Peyer's patch (tissue), 4 donors: ENCODE measurements at regions not wholly inside any gene's neighbourhood (a gene's known extent, or its start where the extent isn't known, plus 50 kb on each side); places are given as distances from the start of the nearest gene placed in this dataset.
A peak's percentile ranks its signal among the peaks of the same experiment; 100 is the strongest.

Source experiments
- DNase-seq, 3 donors: peaks; one replicate each; pipeline ENCODE4 v3.0.0-alpha.2; 2017 to 2019
- H3K27ac ChIP-seq, 4 donors: fragments of 200-600 bp; sonication (generic); one replicate each; pipeline ENCODE4 v1.5.1; 2016 to 2019
- H3K27me3 ChIP-seq, 2 donors: fragments of 200-600 bp; sonication (generic); one replicate each; pipeline ENCODE4 v1.5.1; 2019
- H3K36me3 ChIP-seq, 3 donors: fragments of 200-600 bp; sonication (generic); one replicate each; pipeline ENCODE4 v1.5.1; 2016 to 2019
- H3K4me1 ChIP-seq, 4 donors: fragments of 200-600 bp; sonication (generic); one replicate each; pipeline ENCODE4 v1.5.1; 2016 to 2019
- H3K4me3 ChIP-seq, 4 donors: fragments of 200-600 bp; sonication (generic); 1 replicate in 3 of 4; 2 replicates in 1 of 4; pipeline ENCODE4 v1.5.1; 2016 to 2019; ENCODE audit warnings: mild to moderate bottlenecking in 1 of 4
- H3K9me3 ChIP-seq, 4 donors: fragments of 200-600 bp; sonication (generic); one replicate each; pipeline ENCODE4 v1.5.1; 2016 to 2019; ENCODE audit warnings: mild to moderate bottlenecking in 1 of 4
- POLR2A ChIP-seq, 2 donors: fragments of 450-650 bp; IDR thresholded peaks; one replicate each; pipeline ENCODE4 v1.5.1; 2017; ENCODE audit warnings: antibody characterized with exemption in 2 of 2, mild to moderate bottlenecking in 2 of 2, moderate library complexity in 2 of 2
- TF ChIP-seq, protein P1 (sequence below), 6 experiments: fragments of 450-650 bp in 4 of 6; fragments of 200-600 bp in 2 of 6; sonication (generic) in 1 of 6; IDR thresholded peaks; one replicate each; pipeline ENCODE4 v1.5.1; 2017 to 2019; ENCODE audit warnings: antibody characterized with exemption in 6 of 6, mild to moderate bottlenecking in 3 of 6, moderate library complexity in 1 of 6

GRCh38 chr3:14288833-14289451 is 110.3 kb downstream of the LSM3 start:
- DNase-seq, result no peak
- TF ChIP-seq, protein P1, sequence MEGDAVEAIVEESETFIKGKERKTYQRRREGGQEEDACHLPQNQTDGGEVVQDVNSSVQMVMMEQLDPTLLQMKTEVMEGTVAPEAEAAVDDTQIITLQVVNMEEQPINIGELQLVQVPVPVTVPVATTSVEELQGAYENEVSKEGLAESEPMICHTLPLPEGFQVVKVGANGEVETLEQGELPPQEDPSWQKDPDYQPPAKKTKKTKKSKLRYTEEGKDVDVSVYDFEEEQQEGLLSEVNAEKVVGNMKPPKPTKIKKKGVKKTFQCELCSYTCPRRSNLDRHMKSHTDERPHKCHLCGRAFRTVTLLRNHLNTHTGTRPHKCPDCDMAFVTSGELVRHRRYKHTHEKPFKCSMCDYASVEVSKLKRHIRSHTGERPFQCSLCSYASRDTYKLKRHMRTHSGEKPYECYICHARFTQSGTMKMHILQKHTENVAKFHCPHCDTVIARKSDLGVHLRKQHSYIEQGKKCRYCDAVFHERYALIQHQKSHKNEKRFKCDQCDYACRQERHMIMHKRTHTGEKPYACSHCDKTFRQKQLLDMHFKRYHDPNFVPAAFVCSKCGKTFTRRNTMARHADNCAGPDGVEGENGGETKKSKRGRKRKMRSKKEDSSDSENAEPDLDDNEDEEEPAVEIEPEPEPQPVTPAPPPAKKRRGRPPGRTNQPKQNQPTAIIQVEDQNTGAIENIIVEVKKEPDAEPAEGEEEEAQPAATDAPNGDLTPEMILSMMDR (IDR thresholded peaks at IDR 0.05), result no peak
- no peak for TF ChIP-seq POLR2A (IDR thresholded peaks at IDR 0.05)
- peak overlapping the region in 3 of 4 donors; percentile 66 to 92 (median 90) for H3K27ac ChIP-seq
- H3K4me1 ChIP-seq, result peaks cover 0 to 31% (median 0%) of the 10 kb centered on the region in 4 donors
- H3K4me3 ChIP-seq, result no peak overlapping the region
- no peaks in the 10 kb centered on the region for H3K36me3 ChIP-seq
- H3K27me3 ChIP-seq, result no peaks in the 10 kb centered on the region
- no peaks in the 10 kb centered on the region for H3K9me3 ChIP-seq

GRCh38 chr3:14289590-14290461 is 111.2 kb downstream of the LSM3 start:
- TF ChIP-seq, protein P1 (IDR thresholded peaks at IDR 0.05), result no peak
- TF ChIP-seq POLR2A (IDR thresholded peaks at IDR 0.05), result peak; percentile 28 to 45
- peak in 1 of 3 donors; percentile 70 for DNase-seq
- H3K4me1 ChIP-seq, result peaks cover 0 to 31% (median 0%) of the 10 kb centered on the region in 4 donors
- H3K27me3 ChIP-seq, result no peaks in the 10 kb centered on the region
- no peaks in the 10 kb centered on the region for H3K9me3 ChIP-seq
- H3K4me3 ChIP-seq, result peak overlapping the region in 1 of 4 donors; percentile 24
- no peaks in the 10 kb centered on the region for H3K36me3 ChIP-seq
- H3K27ac ChIP-seq, result peak overlapping the region in 3 of 4 donors; percentile 66 to 92 (median 90)

DNA sequence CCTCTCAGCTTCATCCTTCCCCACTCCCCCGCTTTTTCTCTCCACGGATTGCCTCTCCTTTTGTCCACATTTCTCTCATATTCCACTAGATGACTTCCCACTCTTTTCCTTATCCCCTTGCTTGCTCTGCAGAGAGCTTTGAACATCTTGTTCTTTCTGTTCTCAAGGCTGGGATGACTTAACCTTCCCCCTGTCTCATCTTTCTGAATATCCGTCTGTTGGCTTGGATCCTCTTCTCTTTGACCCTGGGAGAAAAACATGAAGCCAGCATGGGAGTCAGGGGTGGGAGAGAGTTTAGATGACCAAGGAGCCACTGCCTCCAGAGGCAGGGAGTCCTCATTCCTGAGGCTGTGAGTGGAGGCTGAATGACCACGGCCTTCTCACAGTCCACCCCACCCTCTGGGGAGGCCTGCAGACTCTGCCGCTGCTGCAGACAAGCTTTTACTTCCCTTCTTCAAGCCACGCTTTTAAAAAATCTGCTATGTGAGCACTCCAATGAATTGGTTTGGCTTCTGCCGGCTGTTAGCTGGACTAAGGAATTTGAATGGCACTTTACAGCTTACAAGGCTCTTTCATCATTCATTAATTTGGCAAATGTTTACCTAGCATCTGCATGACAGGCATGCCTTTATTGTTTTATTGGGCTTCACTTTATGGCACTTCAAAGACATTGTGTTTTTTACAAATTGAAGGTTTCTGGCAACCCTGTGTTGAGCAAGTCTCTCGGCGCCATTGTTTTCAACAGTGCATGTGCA is 111.6 kb upstream of the SLC6A6 start:
- peak; percentile 65 to 83 for TF ChIP-seq POLR2A (IDR thresholded peaks at IDR 0.05)
- TF ChIP-seq, protein P1 (IDR thresholded peaks at IDR 0.05), result no peak
- Histone ChIP-seq H3K4me3 (peak overlapping the region in 2 of 4 donors; percentile 8 to 14), H3K27me3 (no peaks in the 10 kb centered on the region), H3K27ac (peak overlapping the region in 3 of 4 donors; percentile 66 to 92 (median 90)), H3K4me1 (peaks cover 0 to 31% (median 0%) of the 10 kb centered on the region in 4 donors), H3K9me3 (no peaks in the 10 kb centered on the region), H3K36me3 (no peaks in the 10 kb centered on the region)
- peak in 2 of 3 donors; percentile 58 to 65 for DNase-seq

DNA sequence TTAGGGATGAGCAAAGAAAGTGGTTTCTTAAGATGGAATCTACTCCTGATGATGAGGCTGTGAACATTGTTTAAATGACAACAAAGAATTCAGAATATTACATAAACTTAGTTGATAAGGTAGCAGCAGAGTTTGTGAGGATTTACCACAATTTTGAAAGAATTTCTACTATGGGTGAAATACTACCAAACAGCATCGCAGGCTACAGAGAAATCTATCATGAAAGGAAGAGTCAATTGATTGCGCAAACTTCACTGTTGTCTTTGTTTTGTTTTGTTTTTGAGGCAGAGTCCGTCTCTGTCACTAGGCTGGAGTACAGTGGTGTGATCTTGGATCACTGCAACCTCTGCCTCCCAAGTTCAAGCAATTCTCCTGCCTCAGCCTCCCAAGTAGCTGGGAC is 107.4 kb upstream of the SLC6A6 start:
- Histone ChIP-seq H3K36me3 (no peaks in the 10 kb centered on the region), H3K27ac (peak overlapping the region in 3 of 4 donors; percentile 52 to 91 (median 91)), H3K4me3 (no peak overlapping the region), H3K27me3 (no peaks in the 10 kb centered on the region), H3K4me1 (peaks cover 0 to 35% (median 0%) of the 10 kb centered on the region in 4 donors), H3K9me3 (no peaks in the 10 kb centered on the region)
- no peak for DNase-seq
- TF ChIP-seq POLR2A (IDR thresholded peaks at IDR 0.05), result no peak
- TF ChIP-seq, protein P1 (IDR thresholded peaks at IDR 0.05), result no peak

- Histone ChIP-seq H3K27ac (peak overlapping the region in 3 of 4 donors; percentile 63 to 91 (median 91)), H3K4me1 (peaks cover 0 to 29% (median 0%) of the 10 kb centered on the region in 4 donors), H3K9me3 (no peaks in the 10 kb centered on the region), H3K4me3 (no peak overlapping the region), H3K27me3 (no peaks in the 10 kb centered on the region), H3K36me3 (no peaks in the 10 kb centered on the region)
- TF ChIP-seq, protein P1 (IDR thresholded peaks at IDR 0.05), result no peak
- peak in 1 of 2 donors; percentile 62 for TF ChIP-seq POLR2A (IDR thresholded peaks at IDR 0.05)
- no peak for DNase-seq
Observed at GRCh38 chr3:14295801-14296200, 106.6 kb upstream of the SLC6A6 start.
